A673 (cell line): ENCODE measurements at regions not wholly inside any gene's neighbourhood (a gene's known extent, or its start where the extent isn't known, plus 50 kb on each side); places are given as distances from the start of the nearest gene placed in this dataset.

Experiments used
- BruUV-seq: library from RNA; stranded (reverse); fragments of 400-500 nt; replicated peaks from 2 replicates; lab custom pipeline; 2021; lab: Mats Ljungman, UMichigan
- CTCF ChIA-PET: fragments of 300-600 bp; sonication (Branson Sonifier 250); formaldehyde crosslinking; loops from one replicate; lab custom pipeline; 2022; ENCODE audit warnings: antibody characterized with exemption; lab: Charles Lee
- POLR2A ChIA-PET: fragments of 300-600 bp; sonication (Branson Sonifier 250); formaldehyde crosslinking; loops from one replicate; lab custom pipeline; 2022; ENCODE audit warnings: antibody characterized with exemption; ENCODE audit not compliant: low non-redundant PET; lab: Charles Lee
- DNase-seq: peaks from one replicate; pipeline ENCODE4 v3.0.0-alpha.2; 2015; ENCODE audit warnings: low spot score
- H3K27ac ChIP-seq: fragments of 200-600 bp; sonication (generic); 2 replicates; pipeline ENCODE4 v1.5.1; 2016; ENCODE audit warnings: mixed run types, low read depth, mild to moderate bottlenecking, mixed read lengths, antibody characterized with exemption, low read length; ENCODE audit not compliant: poor library complexity, severe bottlenecking
- H3K27me3 ChIP-seq: fragments of 200-600 bp; sonication (generic); replicated peaks from 2 replicates; pipeline ENCODE4 v1.6.1; 2017; ENCODE audit warnings: mixed run types, low read depth, mild to moderate bottlenecking, mixed read lengths, antibody characterized with exemption, low read length; ENCODE audit not compliant: insufficient read depth, poor library complexity
- H3K36me3 ChIP-seq: fragments of 200-600 bp; sonication (generic); 2 replicates; pipeline ENCODE4 v1.6.1; 2016; ENCODE audit warnings: mixed run types, mild to moderate bottlenecking, mixed read lengths, antibody characterized with exemption, low read length; ENCODE audit not compliant: insufficient read depth, poor library complexity, severe bottlenecking
- H3K4me1 ChIP-seq: fragments of 200-600 bp; sonication (generic); 2 replicates; pipeline ENCODE4 v1.6.1; 2017; ENCODE audit warnings: mixed run types, mild to moderate bottlenecking, mixed read lengths, antibody characterized with exemption, low read length; ENCODE audit not compliant: insufficient read depth, poor library complexity, severe bottlenecking
- H3K4me3 ChIP-seq: fragments of 200-600 bp; sonication (generic); 2 replicates; pipeline ENCODE4 v1.5.1; 2016; ENCODE audit warnings: low read depth, mixed run types, mild to moderate bottlenecking, mixed read lengths, low read length; ENCODE audit not compliant: poor library complexity, severe bottlenecking
- H3K9me3 ChIP-seq: fragments of 200-600 bp; sonication (generic); 2 replicates; pipeline ENCODE4 v1.6.1; 2016; ENCODE audit warnings: mixed run types, low read depth, mild to moderate bottlenecking, mixed read lengths, antibody characterized with exemption, low read length; ENCODE audit not compliant: poor library complexity, severe bottlenecking
- CTCF ChIP-seq: fragments of 300-800, 200-600 bp; sonication (generic); conservative IDR thresholded peaks from 2 replicates; pipeline ENCODE4 v1.5.1; 2017; ENCODE audit warnings: low read depth, mild to moderate bottlenecking, antibody characterized with exemption, low read length, moderate library complexity, mixed read lengths
- EZH2 ChIP-seq: fragments of 200-600 bp; sonication (generic); IDR thresholded peaks from 2 replicates; pipeline ENCODE4 v1.6.1; 2017; ENCODE audit warnings: borderline replicate concordance, low read depth, mild to moderate bottlenecking, mixed read lengths, antibody characterized with exemption, low read length; ENCODE audit not compliant: poor library complexity, severe bottlenecking
- intact Hi-C: fragments of 100-400 bp; cut with micrococcal nuclease; formaldehyde crosslinking; loops from one replicate; pipeline ENCODE4 v1.10.0; 2022; ENCODE audit not compliant: unreplicated experiment

- no peak overlapping the region for H3K27ac ChIP-seq
- H3K36me3 ChIP-seq, result no peaks in the 10 kb centered on the region
- intact Hi-C loops, result no loop called here
- BruUV-seq, result no TSS peak
- POLR2A ChIA-PET, result no interaction called here
- DNase-seq, result no peak
- CTCF ChIA-PET, result no interaction called here
- H3K9me3 ChIP-seq, result no peaks in the 10 kb centered on the region
- TF ChIP-seq CTCF, result no peak
- no peak for TF ChIP-seq EZH2
- H3K27me3 ChIP-seq, result peaks cover 27% of the 10 kb centered on the region
- no peak overlapping the region for H3K4me3 ChIP-seq
- no peaks in the 10 kb centered on the region for H3K4me1 ChIP-seq
Measured at GRCh38 chr12:13627536-13627935, 353.9 kb downstream of the GRIN2B start.

- POLR2A ChIA-PET, result interaction anchor here (0.6 kb wide), 1 partner anchor 236 kb away, joined by 3 read pairs; no protein-coding TSS in a partner anchor
- CTCF ChIA-PET, result no interaction called here
- no peaks in the 10 kb centered on the region for H3K9me3 ChIP-seq
- H3K4me3 ChIP-seq, result no peak overlapping the region
- no peaks in the 10 kb centered on the region for H3K36me3 ChIP-seq
- TF ChIP-seq EZH2, result no peak
- no peak for TF ChIP-seq CTCF
- no peak for DNase-seq
- peaks cover 7% of the 10 kb centered on the region for H3K27me3 ChIP-seq
- intact Hi-C loops, result no loop called here
- H3K27ac ChIP-seq, result no peak overlapping the region
- no peaks in the 10 kb centered on the region for H3K4me1 ChIP-seq
- no TSS peak for BruUV-seq
Measured at GRCh38 chr12:13613297-13613696, 368.1 kb downstream of the GRIN2B start.

- intact Hi-C loops, result no loop called here
- no peak for DNase-seq
- Histone ChIP-seq H3K4me1 (no peaks in the 10 kb centered on the region), H3K9me3 (no peaks in the 10 kb centered on the region), H3K27ac (no peak overlapping the region), H3K27me3 (peaks cover 2% of the 10 kb centered on the region), H3K4me3 (no peak overlapping the region), H3K36me3 (no peaks in the 10 kb centered on the region)
- BruUV-seq, result no TSS peak
- no peak for TF ChIP-seq EZH2
- POLR2A ChIA-PET, result no interaction called here
- CTCF ChIA-PET, result no interaction called here
Measured at GRCh38 chr12:13609894-13610679, 371.3 kb downstream of the GRIN2B start.

GRCh38 chr12:13606290-13606689 lies 375.1 kb downstream of the GRIN2B start:
- POLR2A ChIA-PET, result no interaction called here
- no TSS peak for BruUV-seq
- Histone ChIP-seq H3K27ac (no peak overlapping the region), H3K36me3 (no peaks in the 10 kb centered on the region), H3K9me3 (no peaks in the 10 kb centered on the region), H3K27me3 (peaks cover 12% of the 10 kb centered on the region), H3K4me3 (no peak overlapping the region), H3K4me1 (no peaks in the 10 kb centered on the region)
- peak; percentile 11 for DNase-seq
- intact Hi-C loops, result no loop called here
- TF ChIP-seq EZH2 (no peak), CTCF (no peak)
- CTCF ChIA-PET, result no interaction called here
